Vagina (tissue), 2 donors: ENCODE measurements at regions not wholly inside any gene's neighbourhood (a gene's known extent, or its start where the extent isn't known, plus 50 kb on each side); places are given as distances from the start of the nearest gene placed in this dataset.

Experiments used
- CTCF ChIP-seq, 3 experiments: fragments of 450-650 bp in 2 of 3; fragments of 200-600 bp in 1 of 3; sonication (generic) in 1 of 3; IDR thresholded peaks; one replicate each; pipeline ENCODE4 v1.5.1; 2017 to 2019; ENCODE audit warnings: antibody characterized with exemption in 3 of 3, mild to moderate bottlenecking in 2 of 3, moderate library complexity in 2 of 3
- POLR2A ChIP-seq, 2 donors: fragments of 450-650 bp; IDR thresholded peaks; one replicate each; pipeline ENCODE4 v1.6.1; 2017; ENCODE audit warnings: antibody characterized with exemption in 2 of 2, mild to moderate bottlenecking in 2 of 2, moderate library complexity in 2 of 2
- POLR2AphosphoS5 ChIP-seq, 2 donors: sonication (generic); formaldehyde crosslinking; IDR thresholded peaks; one replicate each; pipeline ENCODE4 v1.9.0; 2017; ENCODE audit warnings: antibody characterized with exemption in 2 of 2, mild to moderate bottlenecking in 2 of 2, low read depth in 1 of 2; ENCODE audit not compliant: insufficient read depth in 1 of 2

GRCh38 chr2:3078684-3079083 lies 298.9 kb downstream of the EIPR1 start:
- TF ChIP-seq CTCF (IDR thresholded peaks at IDR 0.05) = no peak
- TF ChIP-seq POLR2AphosphoS5 (IDR thresholded peaks at IDR 0.05; ENCODE audit: insufficient read depth in 1 of 2, low read depth in 1 of 2) = no peak
- TF ChIP-seq POLR2A (IDR thresholded peaks at IDR 0.05) = no peak
